ENCODE measurements at regions not wholly inside any gene's neighbourhood (a gene's known extent, or its start where the extent isn't known, plus 50 kb on each side); places are given as distances from the start of the nearest gene placed in this dataset.

- H3K4me2 ChIP-seq (ENCODE audit: insufficient read depth in 1 of 2, low read depth in 2 of 2, low read length in 2 of 2): no peak overlapping the region; a peak in 1 of 4 replicates
- no peak overlapping the region for H3K14ac ChIP-seq (ENCODE audit: insufficient read length)
- H3K27ac ChIP-seq (ENCODE audit: low read depth, low read length): no peak overlapping the region
- no peak overlapping the region for H2BK15ac ChIP-seq (ENCODE audit: low read length)
- H3K18ac ChIP-seq (ENCODE audit: extremely low read depth, low read length): no peak overlapping the region
- H3K4me3 ChIP-seq (ENCODE audit: extremely low read depth in 1 of 4, insufficient read depth in 2 of 4, low read depth in 3 of 4, low read length in 4 of 4): no peak overlapping the region
- no peaks in the 10 kb centered on the region for H4K20me1 ChIP-seq (replicated peaks in 1 of 2; ENCODE audit: control insufficient read depth in 1 of 2, insufficient read depth in 2 of 2, low read length in 2 of 2)
- H3K23me2 ChIP-seq (ENCODE audit: low read depth, low read length): no peaks in the 10 kb centered on the region
- no peak overlapping the region for H2BK5ac ChIP-seq (ENCODE audit: low read depth, low read length)
- H3K56ac ChIP-seq (replicated peaks; ENCODE audit: insufficient read length, low read depth, low read length): no peak overlapping the region
- no peaks in the 10 kb centered on the region for H3K36me3 ChIP-seq (ENCODE audit: control insufficient read depth in 2 of 4, insufficient read depth in 4 of 4, low read length in 3 of 4)
- no peak overlapping the region for H3K23ac ChIP-seq (ENCODE audit: insufficient read length)
- ChIA-PET POLR2A (ENCODE audit: partially characterized antibody) (no interaction called here), CTCF (ENCODE audit: partially characterized antibody) (interaction anchor here (1.0 kb wide), 1 partner anchor 9 kb away, joined by 3 read pairs; no protein-coding TSS in a partner anchor)
- H3K79me2 ChIP-seq (ENCODE audit: control insufficient read depth in 1 of 2, insufficient read depth in 2 of 2, low read length in 2 of 2): no peaks in the 10 kb centered on the region
- H3K9me3 ChIP-seq (ENCODE audit: insufficient read depth in 2 of 2, low read depth in 1 of 2, low read length in 1 of 2): peaks cover 0 to 5% of the 10 kb centered on the region in 2 experiments; a peak in 1 of 4 replicates
- no peak for FAIRE-seq
- H4K5ac ChIP-seq (ENCODE audit: insufficient read length, low read depth, low read length): no peak overlapping the region
- no peak overlapping the region for H2AK5ac ChIP-seq (ENCODE audit: low read depth, low read length)
- no peak for DNase-seq (ENCODE audit: low read depth in 1 of 2, low spot score in 2 of 2)
- no peak for TF ChIP-seq NANOG (IDR thresholded peaks at IDR 0.05; ENCODE audit: insufficient read depth, low read depth, low read length, poor library complexity, severe bottlenecking)
- TF ChIP-seq SP1 (IDR thresholded peaks at IDR 0.05; ENCODE audit: low read depth, low read length): peak; percentile 56; the same call in 1 of the 2 replicates
- TF ChIP-seq YY1 (IDR thresholded peaks at IDR 0.05; ENCODE audit: low read depth, low read length): 0 out of 2 replicates have a peak, but pooled peaks have one; percentile 20
- TF ChIP-seq ASH2L (IDR thresholded peaks at IDR 0.05; ENCODE audit: low read length): no peak
- TF ChIP-seq TCF12 (IDR thresholded peaks at IDR 0.05; ENCODE audit: low read depth, low read length): no peak
- TF ChIP-seq SIRT6 (IDR thresholded peaks at IDR 0.05; ENCODE audit: low read length): no peak
- no peak for TF ChIP-seq SIN3A (conservative IDR thresholded peaks at IDR 0.05 in 1 of 2, IDR thresholded peaks at IDR 0.05 in 1 of 2; ENCODE audit: low read depth in 1 of 2, low read length in 2 of 2)
- 0 out of 4 replicates have a peak, but pooled peaks of 1 of the 2 experiments have one; percentile 19 for TF ChIP-seq RAD21 (IDR thresholded peaks at IDR 0.05 in 1 of 2, conservative IDR thresholded peaks at IDR 0.05 in 1 of 2; ENCODE audit: low read depth in 2 of 2, low read length in 2 of 2)
- no peak overlapping the region for H4K91ac ChIP-seq (replicated peaks; ENCODE audit: insufficient read length, low read length)
- no peak overlapping the region for H3K9ac ChIP-seq (replicated peaks in 1 of 4; ENCODE audit: extremely low read depth in 1 of 4, low read depth in 3 of 4, low read length in 3 of 4)
- H2AFZ ChIP-seq (ENCODE audit: low read length): 0 out of 2 replicates have a peak overlapping the region, but pooled peaks have one; percentile 11
- H2BK20ac ChIP-seq (ENCODE audit: low read length): no peak overlapping the region
- no peak overlapping the region for H4K8ac ChIP-seq (ENCODE audit: extremely low read depth, insufficient read depth, low read length)
- H3K27me3 ChIP-seq (replicated peaks in 1 of 4; ENCODE audit: control insufficient read depth in 3 of 4, extremely low read depth in 1 of 4, insufficient read depth in 3 of 4, low read length in 3 of 4): no peaks in the 10 kb centered on the region
- no peak overlapping the region for H2BK12ac ChIP-seq (ENCODE audit: low read depth, low read length)
- WGBS, 2 experiments (ENCODE audit: extremely low coverage in 1 of 2, insufficient coverage in 1 of 2, insufficient read length in 1 of 2, insufficient replicate concordance in 2 of 2, low coverage in 1 of 2, low lambda C conversion rate in 2 of 2, missing lambda C conversion rate in 1 of 2): 86% methylated on average over 5 of the region's 5 CpGs; no CpG with 5 or more reads in 1 of the 2 experiments
- no peak overlapping the region for H2BK120ac ChIP-seq (replicated peaks; ENCODE audit: low read depth, low read length)
- no peaks in the 10 kb centered on the region for H3K4me1 ChIP-seq (replicated peaks in 1 of 4; ENCODE audit: control insufficient read depth in 3 of 4, insufficient read depth in 4 of 4, low read length in 3 of 4)
- no peaks in the 10 kb centered on the region for H3K79me1 ChIP-seq (ENCODE audit: low read depth, low read length)
- no peak overlapping the region for H3K4ac ChIP-seq (replicated peaks; ENCODE audit: insufficient read length, low read depth, low read length)
These were observed 215.6 kb upstream of the USP15 start for GRCh38 chr12:62044450-62045135.
